Mesodermal cell (in vitro differentiated cells): ENCODE measurements at regions not wholly inside any gene's neighbourhood (a gene's known extent, or its start where the extent isn't known, plus 50 kb on each side); places are given as distances from the start of the nearest gene placed in this dataset.
"Not testable (repeated sequence)": the region's sequence is repeated elsewhere in the genome, so short reads cannot be mapped to it uniquely, and the experiment has no call there.

Experiments used
- H3K27ac ChIP-seq: 2 replicates; pipeline ENCODE4 v1.7.0; 2013; ENCODE audit warnings: mild to moderate bottlenecking, low read depth, low read length, moderate library complexity; ENCODE audit not compliant: severe bottlenecking
- H3K36me3 ChIP-seq: 2 replicates; pipeline ENCODE4 v1.7.1; 2013; ENCODE audit warnings: mild to moderate bottlenecking, low read length, moderate library complexity; ENCODE audit not compliant: control insufficient read depth, insufficient read depth
- H3K4me1 ChIP-seq: one replicate; pipeline ENCODE4 v1.7.1; 2013; ENCODE audit warnings: mild to moderate bottlenecking, low read length; ENCODE audit not compliant: insufficient read depth, control insufficient read depth, poor library complexity, severe bottlenecking
- H3K4me3 ChIP-seq: 2 replicates; pipeline ENCODE4 v1.7.0; 2013; ENCODE audit warnings: low read length, control low read depth, mild to moderate bottlenecking; ENCODE audit not compliant: insufficient read depth, poor library complexity, severe bottlenecking; ENCODE audit errors: extremely low read depth
- H3K9me3 ChIP-seq: 2 replicates; pipeline ENCODE4 v1.7.1; 2013; ENCODE audit warnings: mild to moderate bottlenecking, low read length, moderate library complexity; ENCODE audit not compliant: control insufficient read depth
- WGBS, 2 experiments: methylation state at CpG; one replicate each; pipeline ENCODE4 v1.1.5; 2013; ENCODE audit warnings: missing lambda C conversion rate in 2 of 2; ENCODE audit not compliant: insufficient coverage in 2 of 2; 5-methylcytosine and 5-hydroxymethylcytosine counted together

DNA sequence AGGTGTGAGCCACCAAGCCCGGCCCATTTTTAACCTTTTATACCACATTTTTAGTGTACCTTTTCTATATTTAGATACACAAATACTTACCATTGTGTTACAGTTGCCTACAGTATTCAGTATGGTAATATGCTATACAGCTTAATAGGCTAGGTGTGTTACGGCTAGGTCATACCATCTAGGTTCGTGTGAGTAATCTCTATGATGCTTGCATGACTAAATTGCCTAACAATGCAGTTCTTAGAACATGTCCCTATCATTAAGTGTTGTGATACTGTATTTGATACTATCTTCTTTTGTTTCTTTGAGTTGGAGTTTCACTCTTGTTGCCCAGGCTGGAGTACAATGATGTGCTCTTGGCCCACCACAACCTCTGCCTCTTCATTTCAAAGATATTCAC lies 387.7 kb upstream of the SASH1 start:
- Histone ChIP-seq H3K4me1 (peaks cover 6% of the 10 kb centered on the region), H3K9me3 (no peaks in the 10 kb centered on the region), H3K36me3 (no peaks in the 10 kb centered on the region), H3K4me3 (no peak overlapping the region), H3K27ac (no peak overlapping the region)
- WGBS, 2 experiments: 60% methylated on average over 3 of the region's 3 CpGs; no CpG with 5 or more reads in 1 of the 2 experiments

DNA sequence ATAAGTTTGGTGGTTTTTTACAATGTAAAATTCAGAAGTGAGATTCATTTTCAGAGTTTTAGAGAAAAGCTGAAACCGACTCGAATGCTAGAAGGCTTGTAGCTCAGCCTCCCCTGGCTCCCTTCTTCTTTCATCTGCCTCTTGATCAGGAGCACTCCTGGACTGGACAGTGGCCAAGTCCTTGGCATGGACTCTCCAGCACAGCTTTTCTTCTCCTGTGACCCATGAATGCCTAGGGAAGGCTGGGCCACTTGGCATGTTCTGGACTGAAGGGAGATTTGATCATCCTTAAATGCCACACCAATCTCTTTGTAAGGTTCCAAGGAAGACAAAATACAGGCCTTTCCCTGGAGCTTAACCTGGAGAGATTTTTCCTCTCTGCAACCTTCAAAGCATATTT lies 384.0 kb upstream of the SASH1 start:
- 86 to 94% methylated on average over 2 of the region's 2 CpGs for WGBS, 2 experiments

DNA sequence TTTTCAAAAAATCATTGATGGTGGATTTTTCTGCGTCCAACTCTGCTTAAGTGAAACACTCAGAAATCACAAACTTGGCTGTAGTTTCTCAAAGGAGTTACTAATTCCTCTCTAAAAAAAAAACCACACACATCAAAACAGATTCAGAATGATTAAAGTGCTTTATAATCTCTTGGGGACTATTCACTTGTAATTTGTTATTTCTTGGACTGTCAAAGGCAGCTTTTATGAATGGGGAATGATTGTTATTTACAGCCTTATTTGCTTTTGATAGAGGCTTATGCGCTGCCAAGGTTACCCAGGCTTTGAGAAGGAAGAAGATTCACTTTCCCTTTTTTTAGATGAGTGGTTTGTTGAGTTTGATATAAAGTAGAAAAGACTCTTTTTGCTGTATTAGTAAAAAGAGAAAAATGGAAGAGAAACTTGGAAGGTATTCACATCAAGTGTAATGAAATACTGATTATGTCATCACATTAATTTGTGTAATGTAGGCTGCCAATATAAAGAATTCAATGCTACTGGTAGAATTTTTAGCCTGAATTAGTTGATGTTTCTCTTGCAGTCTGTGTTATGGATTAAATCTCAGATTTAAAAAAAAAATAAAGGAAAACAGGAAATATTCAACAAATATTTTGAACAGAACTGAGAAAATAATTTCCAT lies 381.0 kb upstream of the SASH1 start:
- no peaks in the 10 kb centered on the region for H3K9me3 ChIP-seq
- no peak overlapping the region for H3K4me3 ChIP-seq
- no peaks in the 10 kb centered on the region for H3K4me1 ChIP-seq
- H3K36me3 ChIP-seq: no peaks in the 10 kb centered on the region
- H3K27ac ChIP-seq: no peak overlapping the region
- WGBS, 2 experiments: 100% methylated on average over 1 of the region's 2 CpGs; no CpG with 5 or more reads in 1 of the 2 experiments

More for the DNA sequence above, 384.0 kb upstream of the SASH1 start:
- no peak overlapping the region for H3K4me3 ChIP-seq
- H3K36me3 ChIP-seq: no peaks in the 10 kb centered on the region
- no peak overlapping the region for H3K27ac ChIP-seq
- H3K9me3 ChIP-seq: no peaks in the 10 kb centered on the region
- H3K4me1 ChIP-seq: no peaks in the 10 kb centered on the region

DNA sequence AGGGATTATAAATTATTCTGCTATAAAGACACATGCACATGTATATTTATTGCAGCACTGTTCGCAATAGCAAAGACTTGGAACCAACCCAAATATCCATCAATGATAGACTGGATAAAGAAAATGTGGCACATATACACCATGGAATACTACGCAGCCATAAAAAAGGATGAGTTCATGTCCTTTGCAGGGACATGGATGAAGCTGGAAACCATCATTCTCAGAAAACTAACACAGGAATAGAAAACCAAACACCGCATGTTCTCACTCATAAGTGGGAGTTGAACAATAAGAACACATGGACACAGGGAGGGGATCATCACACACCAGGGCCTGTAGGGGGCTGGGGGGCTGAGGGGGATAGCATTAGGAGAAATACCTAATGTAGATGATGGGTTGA lies 377.2 kb upstream of the SASH1 start:
- H3K9me3 ChIP-seq, H3K27ac ChIP-seq: not testable (repeated sequence)
- no CpG with 5 or more reads among the region's 3 CpGs for WGBS, 2 experiments

DNA sequence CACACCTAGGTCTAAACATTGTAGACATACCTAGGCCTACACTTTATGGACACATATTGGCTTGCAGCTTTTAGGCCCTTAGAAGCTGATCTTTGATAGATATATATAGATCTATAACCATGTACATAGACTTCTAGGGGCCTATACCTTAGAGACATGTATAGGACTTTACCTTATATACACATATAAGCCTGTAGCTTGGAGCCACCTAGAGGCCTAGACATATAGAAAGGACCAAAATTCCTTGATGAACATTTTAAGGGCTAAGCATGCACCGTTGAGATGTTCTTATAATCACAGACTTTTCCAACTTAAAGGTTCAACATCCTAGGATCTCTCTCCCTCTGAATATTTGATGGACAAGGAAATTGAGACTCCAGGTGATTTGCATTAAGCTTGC lies 371.7 kb upstream of the SASH1 start:
- no CpG with 5 or more reads among the region's 1 CpG for WGBS, 2 experiments

More for the DNA sequence above, 377.2 kb upstream of the SASH1 start:
- not testable (repeated sequence) for H3K4me1 ChIP-seq, H3K36me3 ChIP-seq, H3K4me3 ChIP-seq

DNA sequence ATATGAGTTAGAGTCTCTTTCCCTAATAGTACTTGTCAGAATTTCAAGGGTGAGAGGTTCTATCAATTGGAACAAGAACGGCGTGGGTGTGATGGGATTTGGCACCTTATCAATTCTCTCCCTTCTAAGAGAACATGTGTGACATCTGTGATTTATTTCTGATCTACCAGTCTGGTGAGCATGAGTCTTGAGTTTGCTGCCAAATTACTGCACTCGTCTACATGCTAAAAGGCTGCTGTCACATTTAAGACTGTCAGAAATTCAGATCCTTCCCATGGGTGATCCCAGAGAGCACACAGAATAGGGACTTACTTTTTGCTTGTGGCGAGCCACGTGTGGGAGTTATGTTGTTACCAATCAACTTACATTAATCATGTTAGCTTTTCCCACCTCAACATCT lies 370.2 kb upstream of the SASH1 start:
- peaks cover 18% of the 10 kb centered on the region for H3K4me1 ChIP-seq
- no peaks in the 10 kb centered on the region for H3K36me3 ChIP-seq
- no peak overlapping the region for H3K27ac ChIP-seq
- 86 to 100% methylated on average over 1 to 3 of the region's 5 CpGs for WGBS, 2 experiments
- H3K9me3 ChIP-seq: peaks cover 6% of the 10 kb centered on the region
- no peak overlapping the region for H3K4me3 ChIP-seq

More for the DNA sequence above, 371.7 kb upstream of the SASH1 start:
- Histone ChIP-seq H3K27ac (no peak overlapping the region), H3K9me3 (no peaks in the 10 kb centered on the region), H3K36me3 (no peaks in the 10 kb centered on the region), H3K4me3 (no peak overlapping the region), H3K4me1 (peaks cover 18% of the 10 kb centered on the region)

DNA sequence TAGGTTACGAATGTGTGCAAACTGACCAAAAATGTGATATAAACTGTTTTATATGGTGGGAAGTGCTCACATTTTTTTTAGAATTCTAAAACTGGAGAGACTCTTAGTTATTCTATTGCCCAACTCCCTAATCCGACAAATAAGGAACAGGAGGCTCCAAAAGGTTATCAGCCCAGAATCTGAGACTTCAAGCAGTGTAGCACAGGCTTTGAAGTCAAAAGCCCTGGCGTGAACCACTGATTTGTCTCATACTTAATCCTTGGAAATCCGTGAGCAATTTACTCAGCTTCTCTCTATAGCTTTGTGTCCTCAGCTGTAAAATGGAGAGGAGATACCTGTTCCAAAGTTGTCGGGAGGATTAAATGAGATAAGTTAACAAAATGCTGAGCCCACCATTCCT lies 368.8 kb upstream of the SASH1 start:
- H3K36me3 ChIP-seq: no peaks in the 10 kb centered on the region

DNA sequence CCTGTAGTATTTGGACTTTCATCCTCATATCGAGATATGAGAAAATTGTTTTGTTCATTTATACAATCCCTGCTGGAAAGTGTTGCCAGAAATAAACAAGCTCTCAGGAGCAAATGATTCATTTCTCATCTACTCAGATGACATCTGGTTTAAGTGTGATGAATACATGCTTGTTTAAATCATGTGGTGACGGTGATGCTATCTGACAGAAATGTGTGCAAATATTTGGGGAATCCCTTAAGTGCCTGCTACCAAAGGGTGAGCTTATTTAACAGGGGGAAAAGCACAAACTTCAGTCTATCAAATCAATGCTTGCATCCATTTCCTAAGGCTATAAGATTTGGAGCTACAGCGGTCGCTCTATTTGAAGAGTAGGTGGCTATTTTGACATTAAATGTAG lies 368.3 kb upstream of the SASH1 start:
- WGBS, 2 experiments: 100% methylated on average over 2 of the region's 4 CpGs
- peaks cover 18% of the 10 kb centered on the region for H3K4me1 ChIP-seq

More for the DNA sequence above, 368.8 kb upstream of the SASH1 start:
- H3K9me3 ChIP-seq: peaks cover 6% of the 10 kb centered on the region
- H3K4me3 ChIP-seq: no peak overlapping the region
- H3K27ac ChIP-seq: peak overlapping the region; percentile 74
- peaks cover 18% of the 10 kb centered on the region for H3K4me1 ChIP-seq
- 57 to 66% methylated on average over 3 of the region's 5 CpGs for WGBS, 2 experiments

DNA sequence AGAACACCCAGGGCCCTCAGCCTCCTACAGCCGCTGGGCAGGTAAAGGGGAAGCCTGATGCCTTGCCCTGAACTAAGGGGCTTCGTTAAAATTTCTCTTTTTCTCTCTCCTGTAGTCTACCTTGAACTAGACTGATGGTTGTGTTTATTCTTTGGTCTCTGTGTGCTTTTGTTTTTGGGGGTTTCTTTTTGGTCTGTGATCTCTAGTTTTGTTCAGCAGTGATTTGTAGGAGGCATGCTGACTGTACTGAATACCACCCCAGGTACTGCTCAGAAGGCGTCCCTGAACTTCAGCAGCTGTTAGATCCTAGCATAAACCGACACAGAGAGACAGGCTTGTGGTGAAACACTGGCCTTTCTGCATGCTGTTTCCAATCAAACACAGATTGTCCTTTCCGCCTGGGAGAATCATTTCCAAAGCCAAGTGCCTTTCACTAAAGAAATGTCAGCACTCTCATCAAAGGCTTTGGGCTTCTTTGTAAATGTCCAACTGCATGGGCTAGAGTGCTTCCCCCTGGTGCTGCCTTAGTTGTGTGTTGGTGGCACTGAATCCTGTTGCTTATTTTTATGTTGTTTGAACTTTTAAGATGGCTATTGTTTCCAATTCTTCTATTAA lies 364.7 kb upstream of the SASH1 start:
- Histone ChIP-seq H3K4me1 (peaks cover 17% of the 10 kb centered on the region), H3K27ac (no peak overlapping the region), H3K9me3 (peaks cover 6% of the 10 kb centered on the region), H3K36me3 (no peaks in the 10 kb centered on the region), H3K4me3 (no peak overlapping the region)
- 96 to 98% methylated on average over 3 of the region's 5 CpGs for WGBS, 2 experiments

More for the DNA sequence above, 368.3 kb upstream of the SASH1 start:
- Histone ChIP-seq H3K4me3 (no peak overlapping the region), H3K9me3 (peaks cover 6% of the 10 kb centered on the region), H3K27ac (peak overlapping the region; percentile 74), H3K36me3 (no peaks in the 10 kb centered on the region)

DNA sequence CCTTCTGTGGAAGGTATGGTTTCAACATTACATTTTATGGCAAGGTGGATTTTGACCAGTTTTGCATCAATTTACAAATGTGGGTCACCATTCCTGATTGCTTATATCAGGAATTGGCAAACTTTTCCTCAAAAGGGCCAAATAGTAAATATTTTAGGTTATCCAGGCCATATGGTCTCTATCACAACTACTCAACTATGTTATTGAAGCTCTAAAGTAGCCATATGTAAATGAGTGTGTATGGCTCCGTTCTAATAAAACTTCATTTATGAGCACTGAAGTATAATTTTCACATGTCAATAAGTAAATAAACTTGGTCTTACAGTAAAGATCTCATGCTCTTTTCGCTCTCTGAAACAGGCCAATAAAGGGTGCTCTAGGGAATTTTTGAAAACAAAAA lies 362.7 kb upstream of the SASH1 start:
- WGBS, 2 experiments: 100% methylated on average over 1 of the region's 2 CpGs; no CpG with 5 or more reads in 1 of the 2 experiments
- no peaks in the 10 kb centered on the region for H3K36me3 ChIP-seq
- peaks cover 6% of the 10 kb centered on the region for H3K9me3 ChIP-seq
- no peak overlapping the region for H3K4me3 ChIP-seq
- peaks cover 5% of the 10 kb centered on the region for H3K4me1 ChIP-seq
- no peak overlapping the region for H3K27ac ChIP-seq
